Ishikawa (cell line): ENCODE measurements at regions not wholly inside any gene's neighbourhood (a gene's known extent, or its start where the extent isn't known, plus 50 kb on each side); places are given as distances from the start of the nearest gene placed in this dataset.

ENCODE experiments used
- CEBPB ChIP-seq: IDR thresholded peaks from 2 replicates; pipeline ENCODE4 v1.6.1; 2012
- CREB1 ChIP-seq: IDR thresholded peaks from 2 replicates; pipeline ENCODE4 v1.6.1; 2012; ENCODE audit warnings: low read depth
- EGR1 ChIP-seq: IDR thresholded peaks from 2 replicates; pipeline ENCODE4 v1.6.1; 2012
- EP300 ChIP-seq: IDR thresholded peaks from 2 replicates; pipeline ENCODE4 v1.6.1; 2012; ENCODE audit warnings: borderline replicate concordance
- FOXM1 ChIP-seq: IDR thresholded peaks from 2 replicates; pipeline ENCODE4 v1.6.1; 2012; ENCODE audit warnings: low read depth, borderline replicate concordance
- NFIC ChIP-seq: IDR thresholded peaks from 2 replicates; pipeline ENCODE4 v1.6.1; 2012
- RAD21 ChIP-seq: IDR thresholded peaks from 2 replicates; pipeline ENCODE4 v1.6.1; 2012; ENCODE audit warnings: low read depth
- TAF1 ChIP-seq: IDR thresholded peaks from 2 replicates; pipeline ENCODE4 v1.6.1; 2012; ENCODE audit warnings: low read depth, mild to moderate bottlenecking
- TCF12 ChIP-seq: IDR thresholded peaks from 2 replicates; pipeline ENCODE4 v1.6.1; 2012; ENCODE audit warnings: low read depth
- TEAD4 ChIP-seq: IDR thresholded peaks from 2 replicates; pipeline ENCODE4 v1.6.1; 2012
- YY1 ChIP-seq: IDR thresholded peaks from 2 replicates; pipeline ENCODE4 v1.6.1; 2012; ENCODE audit warnings: low read depth
- ZBTB7A ChIP-seq: IDR thresholded peaks from 2 replicates; pipeline ENCODE4 v1.6.1; 2012; ENCODE audit warnings: low read depth
- TF ChIP-seq, protein P1 (sequence below): IDR thresholded peaks from 2 replicates; pipeline ENCODE4 v1.6.1; 2012
- TF ChIP-seq, protein P2 (sequence below): IDR thresholded peaks from 2 replicates; pipeline ENCODE4 v1.6.1; 2012; ENCODE audit warnings: low read depth, mild to moderate bottlenecking
- TF ChIP-seq, protein P3 (sequence below): IDR thresholded peaks from 2 replicates; pipeline ENCODE4 v1.6.1; 2012

DNA sequence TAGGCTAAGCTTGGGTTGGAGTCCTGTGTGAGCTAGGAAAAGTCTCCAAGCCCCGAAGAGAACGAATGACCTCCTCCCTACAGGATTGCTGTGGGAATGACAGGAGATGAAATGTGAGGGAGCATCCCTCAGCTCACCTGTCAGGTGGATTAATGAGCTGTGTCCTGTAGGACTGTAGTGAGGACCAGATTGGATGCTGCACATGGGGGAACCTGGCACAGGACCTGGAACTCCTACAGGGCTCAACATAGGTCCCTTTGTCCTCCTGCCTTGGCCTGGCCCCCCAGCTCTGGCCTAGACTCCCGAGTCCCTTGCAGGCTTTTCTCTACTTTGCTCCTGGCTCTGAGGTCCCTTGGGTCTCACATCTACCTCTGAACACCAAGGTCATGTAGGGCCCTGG is 155.7 kb downstream of the PTPRU start:
- TF ChIP-seq TAF1 (no peak), TEAD4 (no peak), CREB1 (no peak), ZBTB7A (no peak), FOXM1 (no peak), YY1 (no peak), EGR1 (no peak), EP300 (no peak), CEBPB (no peak), NFIC (no peak), RAD21 (no peak), TCF12 (no peak)
- TF ChIP-seq, protein P1, sequence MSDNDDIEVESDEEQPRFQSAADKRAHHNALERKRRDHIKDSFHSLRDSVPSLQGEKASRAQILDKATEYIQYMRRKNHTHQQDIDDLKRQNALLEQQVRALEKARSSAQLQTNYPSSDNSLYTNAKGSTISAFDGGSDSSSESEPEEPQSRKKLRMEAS = no peak
- TF ChIP-seq, protein P2, sequence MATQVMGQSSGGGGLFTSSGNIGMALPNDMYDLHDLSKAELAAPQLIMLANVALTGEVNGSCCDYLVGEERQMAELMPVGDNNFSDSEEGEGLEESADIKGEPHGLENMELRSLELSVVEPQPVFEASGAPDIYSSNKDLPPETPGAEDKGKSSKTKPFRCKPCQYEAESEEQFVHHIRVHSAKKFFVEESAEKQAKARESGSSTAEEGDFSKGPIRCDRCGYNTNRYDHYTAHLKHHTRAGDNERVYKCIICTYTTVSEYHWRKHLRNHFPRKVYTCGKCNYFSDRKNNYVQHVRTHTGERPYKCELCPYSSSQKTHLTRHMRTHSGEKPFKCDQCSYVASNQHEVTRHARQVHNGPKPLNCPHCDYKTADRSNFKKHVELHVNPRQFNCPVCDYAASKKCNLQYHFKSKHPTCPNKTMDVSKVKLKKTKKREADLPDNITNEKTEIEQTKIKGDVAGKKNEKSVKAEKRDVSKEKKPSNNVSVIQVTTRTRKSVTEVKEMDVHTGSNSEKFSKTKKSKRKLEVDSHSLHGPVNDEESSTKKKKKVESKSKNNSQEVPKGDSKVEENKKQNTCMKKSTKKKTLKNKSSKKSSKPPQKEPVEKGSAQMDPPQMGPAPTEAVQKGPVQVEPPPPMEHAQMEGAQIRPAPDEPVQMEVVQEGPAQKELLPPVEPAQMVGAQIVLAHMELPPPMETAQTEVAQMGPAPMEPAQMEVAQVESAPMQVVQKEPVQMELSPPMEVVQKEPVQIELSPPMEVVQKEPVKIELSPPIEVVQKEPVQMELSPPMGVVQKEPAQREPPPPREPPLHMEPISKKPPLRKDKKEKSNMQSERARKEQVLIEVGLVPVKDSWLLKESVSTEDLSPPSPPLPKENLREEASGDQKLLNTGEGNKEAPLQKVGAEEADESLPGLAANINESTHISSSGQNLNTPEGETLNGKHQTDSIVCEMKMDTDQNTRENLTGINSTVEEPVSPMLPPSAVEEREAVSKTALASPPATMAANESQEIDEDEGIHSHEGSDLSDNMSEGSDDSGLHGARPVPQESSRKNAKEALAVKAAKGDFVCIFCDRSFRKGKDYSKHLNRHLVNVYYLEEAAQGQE = no peak
- TF ChIP-seq, protein P3, sequence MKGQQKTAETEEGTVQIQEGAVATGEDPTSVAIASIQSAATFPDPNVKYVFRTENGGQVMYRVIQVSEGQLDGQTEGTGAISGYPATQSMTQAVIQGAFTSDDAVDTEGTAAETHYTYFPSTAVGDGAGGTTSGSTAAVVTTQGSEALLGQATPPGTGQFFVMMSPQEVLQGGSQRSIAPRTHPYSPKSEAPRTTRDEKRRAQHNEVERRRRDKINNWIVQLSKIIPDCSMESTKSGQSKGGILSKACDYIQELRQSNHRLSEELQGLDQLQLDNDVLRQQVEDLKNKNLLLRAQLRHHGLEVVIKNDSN = no peak

DNA sequence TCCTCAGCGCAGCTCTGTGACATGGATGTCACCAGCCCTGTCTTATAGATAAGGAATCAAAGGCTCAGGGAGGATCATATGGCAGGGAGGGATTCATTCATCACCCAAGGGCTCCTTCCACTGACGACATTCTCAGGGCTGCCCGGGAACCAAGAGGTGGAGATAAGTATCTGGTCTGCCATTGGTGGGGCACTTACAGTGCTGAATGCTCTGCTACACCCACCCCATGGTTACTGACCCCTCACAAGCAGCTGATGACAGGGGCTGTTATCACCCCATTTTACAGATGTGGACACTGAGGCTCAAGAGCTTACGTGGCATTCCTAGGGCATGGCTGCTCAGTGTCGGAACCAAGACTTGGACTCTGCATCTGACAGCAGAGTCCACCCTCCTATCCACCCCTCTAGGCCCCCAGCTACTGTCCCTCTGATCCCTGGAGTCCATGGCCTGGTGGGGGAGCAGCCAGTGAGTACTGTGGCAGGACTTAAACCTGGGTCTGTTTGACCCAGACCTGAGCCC is 155.1 kb downstream of the PTPRU start:
- no peak for TF ChIP-seq EP300
- no peak for TF ChIP-seq NFIC
- no peak for TF ChIP-seq RAD21
- no peak for TF ChIP-seq CREB1
- TF ChIP-seq ZBTB7A = no peak
- no peak for TF ChIP-seq EGR1
- no peak for TF ChIP-seq YY1

DNA sequence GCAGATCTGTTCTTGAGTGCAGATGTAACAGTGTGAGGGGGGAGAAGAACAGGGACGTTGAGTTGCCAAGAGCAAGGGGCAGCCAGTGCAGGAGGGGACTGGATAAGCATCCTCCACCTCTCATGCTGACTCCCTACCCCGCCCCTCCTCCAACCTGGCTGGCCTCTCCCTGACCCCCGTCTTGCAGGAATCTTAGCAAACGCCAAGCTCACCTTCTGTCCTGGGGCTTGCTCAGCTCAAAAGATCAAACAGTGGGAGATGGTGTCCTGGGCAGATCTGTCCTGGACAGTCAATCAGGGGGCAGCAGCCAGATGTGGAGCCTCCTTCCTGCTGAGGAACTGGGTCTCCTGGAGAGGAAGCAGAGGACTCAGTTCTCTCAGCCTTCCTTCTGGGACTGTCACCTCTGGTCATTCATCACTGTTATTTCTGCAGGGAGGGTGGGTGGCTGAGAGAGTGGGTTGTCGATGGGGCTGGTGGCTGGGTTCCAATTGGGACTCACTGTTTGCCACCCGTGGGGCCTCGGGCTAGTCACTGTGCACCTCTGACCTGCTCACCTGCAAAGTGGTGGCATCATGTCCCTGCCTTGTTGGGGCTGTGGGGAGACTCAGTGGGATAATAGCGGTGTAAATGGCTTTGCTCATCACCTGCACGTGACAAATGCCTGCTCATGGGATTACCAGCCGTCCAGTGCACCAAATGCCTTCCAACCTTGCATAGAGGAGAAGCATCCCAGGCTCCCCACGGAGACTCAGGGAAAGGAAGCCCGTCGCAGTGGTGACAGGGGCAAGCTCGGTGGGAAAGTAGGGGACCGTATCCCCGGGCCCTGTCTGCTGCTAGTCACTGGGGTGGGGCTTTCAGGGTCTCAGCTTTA is 154.4 kb downstream of the PTPRU start:
- TF ChIP-seq CREB1 = no peak
- TF ChIP-seq NFIC = no peak
- TF ChIP-seq EGR1 = no peak
- no peak for TF ChIP-seq TAF1
- no peak for TF ChIP-seq RAD21
- TF ChIP-seq, protein P1 = no peak
- TF ChIP-seq, protein P2 = no peak

DNA sequence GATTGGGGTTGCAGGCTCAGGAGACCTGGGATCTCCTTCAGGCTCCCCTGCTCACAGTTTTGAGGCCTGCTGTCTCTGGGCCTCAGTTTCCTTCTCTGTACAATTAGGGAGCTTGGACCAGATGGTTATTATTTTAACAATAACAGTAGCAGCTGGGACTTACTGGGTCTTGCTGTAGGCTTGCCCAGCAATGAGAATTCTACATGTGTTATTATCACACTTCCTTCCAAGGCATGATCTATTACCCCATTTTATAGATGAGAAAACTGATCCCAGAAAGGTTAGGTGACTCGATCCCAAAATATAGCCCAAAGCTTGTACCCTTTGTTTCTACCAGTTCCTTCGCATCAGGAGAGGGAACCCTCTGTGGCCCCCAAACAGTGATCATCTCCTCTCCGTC is 153.8 kb downstream of the PTPRU start:
- TF ChIP-seq, protein P2 = no peak
- TF ChIP-seq NFIC = no peak
- no peak for TF ChIP-seq YY1
- TF ChIP-seq TEAD4 = no peak
- TF ChIP-seq RAD21 = no peak
- TF ChIP-seq, protein P3 = no peak
- TF ChIP-seq, protein P1 = no peak
- no peak for TF ChIP-seq EP300
- TF ChIP-seq EGR1 = no peak
- no peak for TF ChIP-seq CREB1
- no peak for TF ChIP-seq ZBTB7A
- no peak for TF ChIP-seq TAF1
- TF ChIP-seq TCF12 = no peak
- no peak for TF ChIP-seq CEBPB
- TF ChIP-seq FOXM1 = no peak
